Uterus (tissue), 3 donors: ENCODE measurements at regions not wholly inside any gene's neighbourhood (a gene's known extent, or its start where the extent isn't known, plus 50 kb on each side); places are given as distances from the start of the nearest gene placed in this dataset.

Source experiments
- DNase-seq, 2 donors: peaks; one replicate each; pipeline ENCODE4 v3.0.0-alpha.2; 2019 to 2020
- H3K27ac ChIP-seq, 2 donors: fragments of 200-600 bp; sonication (generic); 1 replicate in 1 of 2; 2 replicates in 1 of 2; pipeline ENCODE4 v1.5.1; 2016 to 2018
- H3K27me3 ChIP-seq, 2 donors: fragments of 200-600 bp; sonication (generic); one replicate each; pipeline ENCODE4 v1.5.1; 2018 to 2019; ENCODE audit warnings: control low read depth in 1 of 2
- H3K36me3 ChIP-seq, 2 donors: fragments of 200-600 bp; sonication (generic); one replicate each; pipeline ENCODE4 v1.5.1; 2019; ENCODE audit warnings: control low read depth in 1 of 2
- H3K4me1 ChIP-seq, 2 donors: fragments of 200-600 bp; sonication (generic); one replicate each; pipeline ENCODE4 v1.5.1; 2018 to 2019; ENCODE audit warnings: control low read depth in 1 of 2
- H3K4me3 ChIP-seq, 2 donors: fragments of 200-600 bp; sonication (generic); 1 replicate in 1 of 2; 2 replicates in 1 of 2; pipeline ENCODE4 v1.5.1; 2018 to 2019; ENCODE audit warnings: mild to moderate bottlenecking in 1 of 2
- H3K9me3 ChIP-seq, 2 donors: fragments of 200-600 bp; sonication (generic); one replicate each; pipeline ENCODE4 v1.5.1; 2019; ENCODE audit warnings: control low read depth in 1 of 2
- POLR2A ChIP-seq, 2 donors: fragments of 450-650 bp; IDR thresholded peaks; one replicate each; pipeline ENCODE4 v1.6.1; 2016; ENCODE audit warnings: antibody characterized with exemption in 2 of 2, mild to moderate bottlenecking in 1 of 2, moderate library complexity in 1 of 2
- intact Hi-C: fragments of 100-400 bp; cut with DNase I; formaldehyde crosslinking; loops from one replicate; pipeline ENCODE4 v1.15.1; 2023; ENCODE audit warnings: low total_unique reads
- TF ChIP-seq, protein P1 (sequence below), 4 experiments: fragments of 200-600 bp in 2 of 4; fragments of 450-650 bp in 2 of 4; sonication (generic) in 2 of 4; IDR thresholded peaks; one replicate each; pipeline ENCODE4 v1.5.1; 2016 to 2019; ENCODE audit warnings: antibody characterized with exemption in 4 of 4, mild to moderate bottlenecking in 2 of 4, moderate library complexity in 1 of 4
- donor health status: DM: yes; HTN: yes; CAD: no.

DNA sequence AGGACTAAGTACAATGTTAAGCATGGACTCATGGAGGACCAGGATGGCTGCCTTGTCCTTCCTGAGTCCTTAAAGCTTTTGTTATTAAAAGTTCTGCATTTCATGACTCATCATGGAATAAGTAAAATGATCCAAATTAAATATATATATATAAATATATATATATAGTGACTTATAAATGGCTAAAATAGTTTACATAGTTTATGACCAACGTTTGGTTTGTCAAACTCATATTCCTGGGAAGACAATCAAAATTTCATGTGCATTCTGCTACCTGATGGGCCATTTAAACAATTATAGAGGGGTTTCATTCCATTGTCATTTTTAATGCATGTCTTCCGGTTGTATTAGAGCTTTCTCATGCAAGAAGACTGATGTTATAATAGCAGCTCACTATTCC, 1190.7 kb downstream of the FSCB start:
- DNase-seq = no peak
- no peak overlapping the region for H3K4me3 ChIP-seq
- no peak overlapping the region for H3K27ac ChIP-seq
- no peaks in the 10 kb centered on the region for H3K27me3 ChIP-seq
- H3K36me3 ChIP-seq = no peaks in the 10 kb centered on the region
- intact Hi-C loops = no loop called here
- no peak for TF ChIP-seq POLR2A (IDR thresholded peaks at IDR 0.05)
- TF ChIP-seq, protein P1, sequence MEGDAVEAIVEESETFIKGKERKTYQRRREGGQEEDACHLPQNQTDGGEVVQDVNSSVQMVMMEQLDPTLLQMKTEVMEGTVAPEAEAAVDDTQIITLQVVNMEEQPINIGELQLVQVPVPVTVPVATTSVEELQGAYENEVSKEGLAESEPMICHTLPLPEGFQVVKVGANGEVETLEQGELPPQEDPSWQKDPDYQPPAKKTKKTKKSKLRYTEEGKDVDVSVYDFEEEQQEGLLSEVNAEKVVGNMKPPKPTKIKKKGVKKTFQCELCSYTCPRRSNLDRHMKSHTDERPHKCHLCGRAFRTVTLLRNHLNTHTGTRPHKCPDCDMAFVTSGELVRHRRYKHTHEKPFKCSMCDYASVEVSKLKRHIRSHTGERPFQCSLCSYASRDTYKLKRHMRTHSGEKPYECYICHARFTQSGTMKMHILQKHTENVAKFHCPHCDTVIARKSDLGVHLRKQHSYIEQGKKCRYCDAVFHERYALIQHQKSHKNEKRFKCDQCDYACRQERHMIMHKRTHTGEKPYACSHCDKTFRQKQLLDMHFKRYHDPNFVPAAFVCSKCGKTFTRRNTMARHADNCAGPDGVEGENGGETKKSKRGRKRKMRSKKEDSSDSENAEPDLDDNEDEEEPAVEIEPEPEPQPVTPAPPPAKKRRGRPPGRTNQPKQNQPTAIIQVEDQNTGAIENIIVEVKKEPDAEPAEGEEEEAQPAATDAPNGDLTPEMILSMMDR (IDR thresholded peaks at IDR 0.05) = no peak
- no peaks in the 10 kb centered on the region for H3K9me3 ChIP-seq
- H3K4me1 ChIP-seq = no peaks in the 10 kb centered on the region

DNA sequence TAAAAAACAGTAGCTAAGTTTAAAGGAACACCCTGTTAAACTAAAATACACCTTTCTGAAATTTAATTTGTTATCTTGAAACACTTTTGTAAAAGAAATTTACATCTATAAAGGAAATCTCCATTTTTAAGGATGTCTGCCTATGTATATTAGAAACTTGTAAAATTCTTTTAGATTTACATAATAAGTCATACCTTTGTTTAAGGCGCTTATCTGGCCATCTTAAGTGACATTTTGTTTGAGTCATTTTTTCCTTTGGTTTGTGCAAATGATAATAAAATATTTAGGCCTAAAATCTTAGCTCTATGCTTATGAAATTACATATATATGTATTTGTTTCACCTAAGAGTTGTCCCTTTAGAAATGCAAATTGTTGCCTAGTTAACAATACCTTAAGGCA, 1193.4 kb downstream of the FSCB start:
- Histone ChIP-seq H3K27me3 (no peaks in the 10 kb centered on the region), H3K27ac (no peak overlapping the region), H3K4me1 (no peaks in the 10 kb centered on the region), H3K4me3 (no peak overlapping the region), H3K36me3 (no peaks in the 10 kb centered on the region), H3K9me3 (no peaks in the 10 kb centered on the region)
- no peak for DNase-seq
- intact Hi-C loops = no loop called here
- no peak for TF ChIP-seq POLR2A (IDR thresholded peaks at IDR 0.05)
- TF ChIP-seq, protein P1 (IDR thresholded peaks at IDR 0.05) = no peak

DNA sequence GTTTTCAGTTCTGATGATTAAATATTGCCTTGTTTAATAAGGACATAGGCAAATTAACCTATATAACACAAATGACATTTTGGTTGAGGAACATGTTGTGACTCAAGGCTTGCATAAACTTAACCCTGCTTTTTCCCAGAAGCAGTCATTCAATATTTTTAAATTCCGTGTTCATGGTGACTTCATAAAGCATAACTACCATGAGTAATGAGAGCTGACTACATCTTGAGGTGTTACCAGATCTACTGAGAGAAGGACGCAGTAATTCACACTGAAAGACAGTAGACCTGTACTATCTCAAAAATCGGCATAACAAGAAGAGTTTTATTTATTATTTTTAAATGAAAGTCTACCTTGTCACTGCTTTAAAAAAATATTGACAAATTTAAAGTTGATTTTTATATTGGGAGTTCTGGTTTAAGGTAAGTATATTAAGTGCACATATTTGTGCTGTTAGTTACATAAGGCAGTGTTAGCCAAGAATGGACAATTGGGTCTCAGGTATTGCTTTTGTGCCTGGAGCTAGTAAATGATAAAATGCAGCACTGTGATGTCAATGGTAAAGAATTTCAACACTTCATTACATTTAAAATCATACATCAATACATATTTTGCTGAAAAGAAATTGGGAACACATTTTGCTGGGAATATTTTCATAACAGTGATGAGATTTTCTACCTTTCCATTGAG, 1198.5 kb downstream of the FSCB start:
- Histone ChIP-seq H3K4me3 (no peak overlapping the region), H3K36me3 (no peaks in the 10 kb centered on the region), H3K9me3 (no peaks in the 10 kb centered on the region), H3K27ac (no peak overlapping the region), H3K27me3 (no peaks in the 10 kb centered on the region), H3K4me1 (no peaks in the 10 kb centered on the region)
- intact Hi-C loops = no loop called here
- no peak for TF ChIP-seq POLR2A (IDR thresholded peaks at IDR 0.05)
- TF ChIP-seq, protein P1 (IDR thresholded peaks at IDR 0.05) = no peak
- DNase-seq = no peak

DNA sequence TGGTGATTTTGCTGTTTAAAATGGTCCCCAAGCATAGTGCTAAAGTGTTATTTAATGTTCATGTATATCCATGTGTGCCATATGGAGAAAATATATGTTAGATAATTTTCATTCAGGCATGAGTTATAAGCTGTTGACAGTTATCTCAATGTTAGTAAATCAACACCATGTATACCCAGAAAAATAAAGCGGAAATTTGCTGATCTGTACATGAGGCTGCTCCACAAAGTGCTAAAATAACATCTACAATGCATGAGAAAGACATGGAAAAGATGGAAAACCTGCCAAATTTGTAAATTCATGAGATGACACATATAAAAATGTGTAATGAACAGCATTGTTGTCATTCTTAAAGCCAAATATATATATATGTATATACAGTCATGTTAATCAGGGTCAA, 1199.2 kb downstream of the FSCB start:
- intact Hi-C loops = no loop called here
- no peak for TF ChIP-seq POLR2A (IDR thresholded peaks at IDR 0.05)
- TF ChIP-seq, protein P1 (IDR thresholded peaks at IDR 0.05) = no peak
- Histone ChIP-seq H3K27me3 (no peaks in the 10 kb centered on the region), H3K36me3 (no peaks in the 10 kb centered on the region), H3K4me1 (no peaks in the 10 kb centered on the region), H3K27ac (no peak overlapping the region), H3K4me3 (no peak overlapping the region), H3K9me3 (no peaks in the 10 kb centered on the region)
- no peak for DNase-seq

DNA sequence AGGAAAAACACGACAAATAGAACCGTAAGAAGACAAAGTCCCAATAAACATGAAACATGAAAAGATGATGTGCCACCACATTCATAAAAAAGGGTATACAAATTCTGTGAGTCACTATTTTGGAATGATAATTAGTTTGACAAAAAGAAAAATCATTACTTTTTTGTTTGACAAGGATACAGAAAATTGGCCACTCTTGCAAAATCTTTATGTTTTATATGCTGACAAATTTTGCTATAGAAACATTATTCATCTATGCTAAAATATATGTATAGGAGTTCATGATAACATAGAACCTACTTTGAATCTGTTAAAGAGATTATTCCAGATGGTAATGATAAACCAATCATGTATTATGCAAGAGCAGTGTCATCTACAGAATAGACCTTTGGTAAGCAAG, 1201.0 kb downstream of the FSCB start:
- Histone ChIP-seq H3K9me3 (no peaks in the 10 kb centered on the region), H3K4me1 (no peaks in the 10 kb centered on the region), H3K27me3 (no peaks in the 10 kb centered on the region), H3K36me3 (no peaks in the 10 kb centered on the region), H3K27ac (no peak overlapping the region), H3K4me3 (no peak overlapping the region)
- TF ChIP-seq, protein P1 (IDR thresholded peaks at IDR 0.05) = no peak
- no peak for TF ChIP-seq POLR2A (IDR thresholded peaks at IDR 0.05)
- DNase-seq = no peak
- intact Hi-C loops = no loop called here
